CD1c-positive myeloid dendritic cell (primary cell): ENCODE measurements at regions not wholly inside any gene's neighbourhood (a gene's known extent, or its start where the extent isn't known, plus 50 kb on each side); places are given as distances from the start of the nearest gene placed in this dataset.
"Not testable (repeated sequence)": the region's sequence is repeated elsewhere in the genome, so short reads cannot be mapped to it uniquely, and the experiment has no call there.

Experiments used
- DNase-seq: peaks from one replicate; pipeline ENCODE4 v3.0.0-alpha.2; 2016; ENCODE audit errors: extremely low spot score

DNA sequence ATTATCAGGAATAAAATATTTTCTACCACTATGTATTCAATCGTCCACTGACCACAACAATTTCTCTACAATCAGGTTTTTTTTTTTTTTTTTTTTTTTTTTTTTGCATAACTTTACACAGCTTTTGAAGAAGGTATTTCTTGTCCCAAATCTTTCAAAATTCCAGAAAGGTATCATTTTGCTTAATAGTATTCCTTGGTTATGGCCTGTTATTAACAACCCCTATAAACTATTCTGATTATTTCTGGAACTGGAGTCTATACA is 145.3 kb downstream of the ALX1 start:
- DNase-seq, result no peak

DNA sequence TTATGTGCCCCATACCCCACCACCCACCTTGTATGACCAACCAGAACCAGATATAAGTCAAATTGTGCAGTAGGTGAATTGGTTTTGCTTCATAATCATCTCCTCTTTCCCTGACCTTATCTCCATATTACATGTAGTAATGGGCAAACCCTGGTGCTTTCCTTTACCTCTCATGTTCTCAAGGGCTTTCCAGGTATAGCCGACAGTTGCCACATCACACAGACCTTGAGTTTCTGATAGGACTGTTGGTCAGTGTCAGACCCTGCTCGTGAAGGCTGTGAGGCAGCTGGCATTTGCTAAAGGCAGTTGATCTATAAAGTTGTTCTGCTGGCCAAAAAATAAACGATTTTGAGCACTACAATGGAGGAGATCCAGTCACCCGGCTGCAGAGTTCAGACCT is 145.9 kb downstream of the ALX1 start:
- DNase-seq, result no peak

DNA sequence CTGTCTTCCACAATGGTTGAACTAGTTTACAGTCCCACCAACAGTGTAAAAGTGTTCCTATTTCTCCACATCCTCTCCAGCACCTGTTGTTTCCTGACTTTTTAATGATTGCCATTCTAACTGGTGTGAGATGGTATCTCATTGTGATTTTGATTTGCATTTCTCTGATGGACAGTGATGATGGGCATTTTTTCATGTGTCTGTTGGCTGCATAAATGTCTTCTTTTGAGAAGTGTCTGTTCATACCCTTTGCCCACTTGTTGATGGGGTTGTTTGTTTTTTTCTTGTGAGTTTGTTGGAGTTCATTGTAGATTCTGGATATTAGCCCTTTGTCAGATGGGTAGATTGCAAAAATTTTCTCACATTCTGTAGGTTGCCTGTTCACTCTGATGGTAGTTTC is 153.1 kb downstream of the ALX1 start:
- DNase-seq, result not testable (repeated sequence)

DNA sequence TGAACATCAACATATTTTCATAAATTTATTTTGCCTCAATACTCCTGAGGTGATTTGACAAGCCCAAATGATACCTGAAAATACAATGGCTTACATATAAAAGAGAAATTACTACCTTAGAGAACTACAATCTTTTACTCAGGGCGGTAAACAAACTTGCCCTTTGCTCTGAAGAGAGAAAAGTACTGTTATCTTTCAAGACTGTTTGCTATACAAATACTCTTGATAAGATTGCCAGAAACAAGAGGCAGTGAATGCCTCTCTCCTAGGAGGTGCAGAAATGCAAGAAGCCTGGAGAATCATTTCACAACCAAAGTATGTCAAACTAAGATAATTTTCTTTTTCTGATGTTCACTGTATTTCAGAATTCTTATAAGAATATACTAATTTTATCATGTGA is 160.3 kb downstream of the ALX1 start:
- DNase-seq, result no peak

DNA sequence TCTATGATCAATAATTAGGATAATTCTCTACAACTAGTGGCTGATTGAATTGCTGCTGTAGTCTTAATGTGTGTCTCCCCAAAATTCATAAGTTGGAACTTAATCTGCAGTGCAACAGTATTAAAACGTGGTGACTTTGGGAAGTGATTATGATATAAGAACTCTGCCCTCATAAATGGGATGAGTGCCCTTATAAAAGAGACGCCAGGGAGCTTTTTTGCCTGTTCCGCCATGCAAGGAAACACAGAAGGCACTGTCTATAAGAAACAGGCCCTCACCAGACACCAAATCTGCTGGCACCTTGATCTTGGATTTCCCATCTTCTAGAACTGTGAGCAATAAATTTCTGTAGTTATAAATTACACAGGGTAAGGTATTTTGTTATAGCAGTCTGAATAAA is 161.0 kb downstream of the ALX1 start:
- no peak for DNase-seq

DNA sequence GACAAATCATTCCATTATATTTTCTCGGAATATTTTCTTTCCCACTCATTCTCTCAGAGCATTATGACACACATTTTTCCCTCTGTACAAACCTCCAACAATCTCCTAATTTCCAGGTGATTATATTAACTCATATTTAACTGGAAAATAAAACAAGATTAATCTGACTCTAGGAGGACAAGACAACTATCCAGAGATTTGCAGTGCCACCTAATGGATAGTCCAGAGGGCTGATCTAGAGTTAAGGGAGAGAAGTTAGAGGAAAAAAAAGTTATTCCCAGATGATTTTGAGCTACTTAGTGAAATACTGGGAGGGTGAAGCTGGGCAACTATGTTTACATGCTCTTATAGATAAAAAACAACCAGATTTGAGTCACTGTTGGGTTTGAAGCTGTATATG is 161.7 kb downstream of the ALX1 start:
- DNase-seq, result no peak

DNA sequence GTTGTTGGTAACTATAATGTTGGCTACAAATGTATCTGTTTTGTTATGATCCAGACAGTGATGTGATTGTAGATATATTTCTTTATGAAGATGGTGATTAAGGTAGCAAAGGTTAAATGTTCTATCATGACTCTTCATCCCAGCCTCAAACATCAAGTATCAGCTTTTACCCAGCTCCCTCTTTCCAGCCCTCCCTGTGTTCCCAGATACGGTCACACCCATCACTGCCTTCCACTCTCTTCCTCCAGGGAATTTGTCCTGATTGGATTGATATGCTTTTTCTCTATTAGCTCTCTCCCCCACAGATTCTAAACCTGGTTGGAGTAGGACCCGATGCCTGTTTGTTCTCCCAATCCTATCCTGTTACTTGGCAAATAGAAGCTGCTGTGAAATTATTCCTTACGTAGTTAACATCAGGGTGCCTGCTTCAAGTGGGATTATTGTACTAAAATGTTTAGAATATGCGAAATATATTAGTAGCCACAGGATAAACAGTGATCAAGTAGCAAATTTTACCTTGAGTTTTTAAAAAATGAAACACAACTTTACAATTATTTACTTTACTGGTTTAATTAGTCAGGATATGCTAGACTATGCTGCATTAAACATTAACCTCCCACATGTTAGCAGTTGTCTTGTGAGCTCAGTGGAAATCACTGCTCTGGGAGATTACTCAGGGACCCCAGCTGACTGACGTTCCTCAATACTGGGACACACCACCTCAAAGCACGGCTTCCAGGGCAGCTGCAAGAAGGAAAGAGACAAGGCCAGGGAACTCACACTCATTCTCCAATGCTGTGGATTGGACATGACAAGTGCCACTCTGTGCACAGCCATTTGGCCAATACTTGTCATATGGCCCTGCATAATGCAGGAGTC is 165.3 kb downstream of the ALX1 start:
- no peak for DNase-seq

DNA sequence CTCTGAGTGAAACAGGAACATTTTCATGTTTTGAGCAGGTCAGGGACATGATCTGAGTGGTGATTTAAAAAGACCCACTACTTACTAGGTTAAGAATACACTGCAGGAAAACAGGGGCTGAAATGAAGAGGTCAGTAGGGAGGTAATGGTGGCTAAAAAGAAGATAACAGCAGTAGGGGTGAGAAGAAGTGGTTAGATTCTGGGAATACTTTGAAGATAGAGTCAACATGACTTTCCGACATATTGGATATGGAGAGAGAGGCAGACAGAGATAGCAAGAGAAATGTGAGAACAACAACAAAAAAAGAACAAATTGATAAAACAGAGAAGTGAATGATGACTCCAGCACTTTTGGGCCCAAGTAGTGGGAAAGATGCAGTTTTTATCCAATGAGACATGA is 168.0 kb downstream of the ALX1 start:
- no peak for DNase-seq

DNA sequence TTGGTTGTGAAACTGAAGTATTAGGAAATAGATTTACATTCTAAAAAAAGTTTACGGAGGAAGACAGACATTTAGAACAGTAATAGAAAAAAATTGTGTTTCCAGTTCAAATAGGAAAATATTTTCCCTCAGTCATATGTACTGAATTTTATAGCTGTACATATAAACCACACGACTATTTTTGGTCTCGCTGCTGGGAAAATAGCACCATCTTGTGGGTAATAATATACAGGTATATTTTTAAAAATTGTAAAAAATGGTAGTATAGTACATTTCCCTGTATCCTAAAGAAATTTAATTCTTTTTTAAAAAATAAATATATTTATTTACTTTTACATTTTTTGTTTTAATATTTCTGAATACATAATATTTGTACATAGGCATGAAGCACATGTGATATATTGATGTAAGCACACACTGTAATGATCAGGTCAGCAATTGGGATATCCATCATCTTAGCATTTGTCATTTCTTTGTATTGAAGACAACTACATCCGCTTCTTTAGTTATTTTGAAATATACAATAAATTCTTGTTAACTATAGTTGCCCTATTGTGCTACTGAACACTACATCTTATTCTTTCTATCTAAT is 168.6 kb downstream of the ALX1 start:
- DNase-seq, result peak; percentile 11

DNA sequence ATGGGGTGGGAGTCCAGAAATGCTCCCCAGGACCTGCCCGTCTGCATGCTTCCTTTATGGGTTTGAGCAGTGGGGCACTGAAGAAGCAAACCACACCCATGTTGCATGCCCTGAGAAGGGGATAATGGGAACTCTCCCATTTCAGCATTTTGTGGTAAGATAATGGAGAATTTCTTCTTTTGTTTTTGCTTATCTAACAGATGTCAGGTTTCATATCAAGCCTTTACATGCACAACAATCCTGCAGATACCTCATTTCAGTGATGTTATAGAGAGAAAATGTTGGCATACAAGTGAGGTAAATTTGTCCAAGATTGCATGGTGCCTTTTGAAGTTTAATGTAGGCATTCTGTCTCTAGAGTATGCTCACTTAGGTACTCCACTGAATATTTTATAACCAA is 177.0 kb downstream of the ALX1 start:
- DNase-seq, result no peak

DNA sequence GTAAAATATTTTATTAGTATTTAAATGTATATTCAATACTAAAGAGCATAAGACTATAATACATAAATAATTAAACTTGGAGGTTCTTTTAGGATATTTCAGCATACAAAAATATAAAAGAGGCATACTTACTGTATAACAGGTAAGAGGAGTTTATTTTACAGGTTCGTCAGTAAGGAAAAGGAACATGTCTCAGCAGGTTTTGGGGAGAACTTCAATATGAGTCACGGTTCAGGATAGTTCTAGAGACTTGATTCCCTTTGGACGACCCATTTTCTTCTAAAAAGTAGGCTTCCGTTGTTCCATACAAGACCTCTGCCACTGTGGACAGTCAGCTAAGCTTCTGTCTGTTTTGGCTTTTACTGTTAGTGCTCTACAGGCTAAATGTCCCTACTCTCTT is 181.1 kb downstream of the ALX1 start:
- no peak for DNase-seq

DNA sequence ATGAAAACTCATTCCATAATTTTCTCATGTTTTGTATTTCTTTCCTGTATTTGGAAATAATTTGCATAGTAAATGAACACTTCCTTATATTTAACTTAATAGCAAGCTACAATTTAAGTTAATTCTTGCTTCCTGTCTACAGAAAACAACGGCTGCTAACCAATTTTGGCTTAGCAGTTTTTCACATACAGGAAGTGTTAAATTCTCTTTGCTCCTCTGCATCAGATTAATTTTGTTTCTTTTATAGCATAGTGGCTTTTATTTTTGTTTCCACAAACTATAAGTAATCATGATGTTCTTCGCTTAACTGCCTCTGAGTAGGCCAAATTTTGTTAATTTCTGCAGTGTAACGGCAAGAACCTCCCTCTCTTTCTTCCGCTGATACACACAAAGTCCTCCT is 182.9 kb downstream of the ALX1 start:
- DNase-seq, result no peak

DNA sequence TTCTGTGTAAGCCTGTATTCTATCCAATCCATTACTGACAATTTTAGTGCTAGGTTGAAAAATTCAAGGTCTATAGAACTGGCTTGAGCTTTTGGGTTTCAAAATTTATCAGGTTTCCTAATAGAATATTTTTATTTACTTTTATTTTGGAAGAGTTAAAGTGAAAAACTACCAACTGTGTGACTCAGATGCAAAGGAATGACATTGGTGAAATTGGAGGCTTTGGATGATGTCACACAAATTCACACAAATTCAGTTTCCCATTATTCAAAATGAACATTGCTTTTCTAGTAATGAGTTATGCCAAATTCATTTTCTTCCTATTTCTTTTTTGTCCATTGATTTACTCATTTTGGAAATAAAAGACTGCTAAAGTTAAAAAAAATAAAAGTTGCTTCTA is 186.9 kb downstream of the ALX1 start:
- DNase-seq, result no peak

DNA sequence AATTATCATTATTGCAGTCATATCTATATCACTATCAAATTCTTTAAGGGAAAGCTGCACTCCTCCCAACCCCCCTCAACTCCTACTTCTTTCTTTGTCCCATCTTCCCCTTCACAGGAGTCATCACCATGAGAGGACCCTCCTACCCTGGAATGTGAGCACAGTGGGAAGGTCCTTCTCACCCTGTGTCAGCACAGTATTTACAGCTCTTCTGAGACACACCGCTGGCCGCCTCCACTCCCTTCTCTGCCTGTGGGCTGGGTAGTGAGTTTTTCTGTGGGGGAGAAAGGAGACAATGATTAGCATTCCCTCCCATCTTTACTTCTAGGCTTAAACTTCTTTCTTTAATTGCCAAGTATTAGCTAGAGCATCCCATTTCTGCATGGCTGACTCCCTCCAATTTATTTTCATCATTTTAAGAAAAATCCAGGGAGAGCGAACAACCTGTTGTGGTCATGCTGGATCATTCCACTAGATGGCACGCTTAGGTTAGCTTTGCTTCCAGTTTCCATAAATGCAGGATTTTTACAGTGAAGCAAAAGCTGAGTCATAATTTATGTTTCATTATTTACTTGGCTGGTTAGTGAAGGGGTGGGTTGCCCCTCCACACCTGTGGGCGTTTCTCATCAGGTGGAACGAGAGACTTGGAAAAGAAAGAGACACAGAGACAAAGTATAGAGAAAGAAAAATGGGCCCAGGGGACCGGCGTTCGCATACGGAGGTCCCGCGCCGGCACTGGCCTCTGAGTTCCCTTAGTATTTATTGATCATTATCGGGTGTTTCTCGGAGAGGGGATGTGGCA is 188.5 kb downstream of the ALX1 start:
- DNase-seq, result peak; percentile 60

DNA sequence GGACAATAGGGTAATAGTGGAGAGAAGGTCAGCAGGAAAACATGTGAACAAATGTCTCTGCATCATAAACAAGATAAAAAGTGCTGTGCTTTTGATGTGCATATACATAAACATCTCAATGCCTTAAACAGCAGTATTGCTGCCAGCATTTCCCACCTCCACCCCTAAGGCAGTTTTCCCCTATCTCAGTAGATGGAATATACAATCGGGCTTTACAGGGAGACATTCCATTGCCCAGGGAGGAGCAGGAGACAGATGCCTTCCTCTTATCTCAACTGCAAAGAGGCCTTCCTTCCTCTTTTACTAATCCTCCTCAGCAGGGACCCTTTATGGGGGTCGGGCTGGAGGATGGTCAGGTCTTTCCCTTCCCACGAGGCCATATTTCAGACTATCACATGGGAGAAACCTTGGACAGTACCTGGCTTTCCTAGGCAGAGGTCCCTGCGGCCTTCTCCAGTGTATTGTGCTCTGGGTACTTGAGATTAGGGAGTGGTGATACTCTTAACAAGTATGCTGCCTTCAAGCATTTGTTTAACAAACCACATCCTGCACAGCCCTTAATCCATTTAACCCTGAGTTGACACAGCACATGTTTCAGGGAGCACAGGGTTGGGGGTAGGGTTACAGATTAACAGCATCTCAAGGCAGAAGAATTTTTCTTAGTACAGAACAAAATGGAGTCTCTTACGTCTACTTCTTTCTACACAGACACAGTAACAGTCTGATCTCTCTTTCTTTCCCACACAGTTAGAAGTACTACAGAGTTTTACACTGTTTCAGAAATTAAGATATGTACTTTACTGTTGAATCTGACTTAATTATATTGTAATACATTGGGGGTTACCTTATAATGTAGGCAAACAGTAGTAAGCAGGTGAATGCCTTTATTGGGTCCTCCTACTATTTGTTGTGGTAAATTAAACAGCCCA is 189.4 kb downstream of the ALX1 start:
- DNase-seq, result not testable (repeated sequence)

DNA sequence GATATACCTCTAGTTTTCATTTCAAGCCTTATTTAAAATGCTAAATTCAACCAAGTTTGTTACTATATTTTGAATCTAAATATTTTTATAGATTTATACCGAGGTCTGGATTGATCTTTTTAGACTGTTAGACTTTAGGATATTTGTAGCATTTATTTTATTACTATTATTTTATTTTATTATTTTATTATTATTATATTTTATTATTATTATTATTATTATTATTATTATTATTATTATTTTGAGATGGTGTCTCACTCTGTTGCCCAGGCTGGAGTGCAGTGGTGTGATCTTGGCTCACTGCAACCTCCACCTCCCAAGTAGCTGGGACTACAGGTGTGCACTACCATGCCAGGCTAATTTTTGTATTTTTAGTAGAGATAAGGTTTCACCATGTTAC is 195.3 kb downstream of the ALX1 start:
- DNase-seq, result not testable (repeated sequence)

DNA sequence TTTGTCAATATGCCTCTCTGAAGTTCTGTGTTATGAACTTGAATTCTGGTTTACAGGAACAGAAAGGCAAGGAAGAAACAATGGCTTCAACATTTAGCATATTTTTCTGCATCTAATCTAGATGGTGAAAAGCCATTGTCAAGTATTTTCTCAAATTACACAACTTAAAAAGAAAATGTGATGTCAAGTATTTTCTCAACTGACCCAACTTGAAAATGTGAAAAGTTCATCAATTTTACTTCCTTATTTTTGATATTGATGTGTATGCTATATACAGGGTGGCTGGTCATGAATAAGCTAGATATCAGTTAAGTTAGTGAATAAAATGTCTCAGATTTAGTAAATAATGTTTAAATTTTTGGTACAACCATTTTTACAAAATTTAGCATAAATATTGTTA is 196.7 kb downstream of the ALX1 start:
- no peak for DNase-seq

DNA sequence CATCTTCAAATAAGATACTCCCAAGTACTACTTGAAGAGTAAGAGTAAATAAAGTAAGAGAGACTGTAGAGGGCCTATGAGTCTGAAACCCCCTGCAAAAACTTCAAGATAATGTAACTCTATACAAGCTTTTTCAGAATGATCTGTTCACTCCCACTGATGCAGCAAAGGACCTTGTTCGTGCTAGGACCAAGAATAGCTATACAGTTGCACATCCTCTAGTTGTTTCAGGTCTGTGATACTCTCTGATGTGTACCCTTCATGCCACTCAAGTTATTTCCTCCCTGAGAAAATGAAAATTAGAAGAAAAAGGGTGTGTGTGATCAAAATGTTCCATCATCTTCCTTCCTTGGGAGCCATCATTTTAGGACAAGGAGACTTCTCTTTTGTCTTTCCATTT is 204.4 kb downstream of the ALX1 start:
- DNase-seq, result no peak

DNA sequence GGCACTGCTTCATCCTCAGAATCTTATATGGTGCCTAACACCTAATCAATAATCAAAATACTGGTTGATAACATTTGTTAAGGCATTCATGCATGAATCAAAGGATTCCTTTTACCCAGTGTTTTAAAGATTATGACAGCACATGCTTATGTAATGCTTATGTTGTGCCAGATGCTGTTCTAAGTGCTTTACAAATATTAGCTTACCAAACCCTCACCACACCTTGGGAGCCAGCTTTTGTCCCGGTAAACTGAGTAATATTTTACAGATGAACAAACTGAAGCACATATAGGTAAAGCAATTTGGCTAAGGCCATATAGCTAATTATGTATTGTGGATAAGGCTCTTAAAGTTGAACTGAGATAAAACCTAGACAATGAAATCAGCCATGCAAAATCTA is 209.2 kb downstream of the ALX1 start:
- no peak for DNase-seq

DNA sequence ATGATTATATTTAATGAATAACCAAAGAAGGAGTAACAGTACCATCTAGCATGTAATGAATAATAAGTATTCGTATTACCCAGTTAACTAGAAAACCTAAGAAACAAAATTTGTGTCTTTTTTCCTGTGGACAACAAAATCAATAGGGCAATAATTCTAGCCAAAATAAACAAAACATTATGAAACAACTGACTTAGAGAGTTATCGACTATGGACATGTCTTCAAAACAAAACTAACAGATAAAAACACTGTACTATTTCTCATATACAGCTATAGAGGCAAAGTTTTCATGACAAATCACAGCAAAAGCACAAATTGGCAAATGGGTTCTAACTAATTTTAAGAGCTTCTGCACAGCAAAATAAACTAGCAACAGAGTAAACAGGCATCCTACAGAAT is 224.1 kb downstream of the ALX1 start:
- DNase-seq, result no peak

DNA sequence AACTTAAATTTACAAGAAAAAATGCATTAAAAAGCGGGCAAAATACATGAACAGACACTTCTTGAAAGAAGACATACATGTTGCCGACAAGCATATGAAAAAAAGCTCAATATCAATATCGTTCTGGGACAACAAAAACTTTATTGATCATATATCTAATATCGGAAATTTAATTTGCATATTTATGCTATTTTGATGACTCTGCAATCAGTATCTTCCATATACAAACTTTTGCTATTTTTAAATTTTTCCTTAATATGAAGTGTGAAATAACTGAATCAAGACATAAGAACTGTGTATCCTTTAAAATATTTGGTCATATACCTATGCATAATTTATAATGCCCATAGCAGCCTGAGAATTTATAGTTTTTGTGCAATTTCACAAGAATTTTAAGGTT is 224.6 kb downstream of the ALX1 start:
- DNase-seq, result no peak

DNA sequence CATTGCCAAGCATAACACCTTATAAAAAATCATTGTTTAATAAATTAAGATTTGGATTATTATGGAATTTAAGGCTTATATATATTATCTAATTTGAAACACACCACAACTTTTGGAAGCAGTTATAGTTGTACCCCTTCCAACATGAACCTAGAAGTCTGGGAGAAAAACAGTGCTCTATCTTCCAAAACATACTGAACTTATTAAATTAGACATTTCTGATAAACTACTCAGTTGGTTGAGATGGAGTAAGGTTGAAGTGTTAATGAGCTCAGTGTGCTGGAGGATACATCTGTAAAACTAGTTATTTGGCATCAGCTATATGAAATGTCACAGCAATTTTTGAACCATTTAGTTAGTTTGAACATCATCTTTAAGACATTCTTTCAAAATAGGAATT is 227.4 kb downstream of the ALX1 start:
- no peak for DNase-seq
